ENCODE measurements at regions not wholly inside any gene's neighbourhood (a gene's known extent, or its start where the extent isn't known, plus 50 kb on each side); places are given as distances from the start of the nearest gene placed in this dataset.

DNA sequence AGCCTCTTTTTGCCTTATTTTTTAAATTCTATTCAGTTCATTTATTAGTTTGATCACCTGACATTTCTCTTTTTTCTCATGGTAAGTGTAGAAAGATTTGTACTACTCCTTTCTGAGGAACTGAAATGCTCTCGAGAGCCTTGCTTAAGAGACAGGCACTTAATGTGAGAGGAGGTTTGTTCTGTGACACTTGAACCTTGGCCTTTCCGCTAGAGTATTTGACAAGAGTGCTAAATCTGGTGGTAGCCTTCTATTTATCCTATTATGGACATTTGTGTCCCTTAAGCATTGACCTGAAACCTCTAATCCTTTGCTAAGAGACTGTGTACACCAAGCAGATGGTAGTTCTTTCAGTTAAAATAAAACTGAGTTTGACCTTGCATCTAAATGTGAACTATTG lies 805.0 kb upstream of the PTPRD start:
- H3K27ac ChIP-seq: no peak overlapping the region

DNA sequence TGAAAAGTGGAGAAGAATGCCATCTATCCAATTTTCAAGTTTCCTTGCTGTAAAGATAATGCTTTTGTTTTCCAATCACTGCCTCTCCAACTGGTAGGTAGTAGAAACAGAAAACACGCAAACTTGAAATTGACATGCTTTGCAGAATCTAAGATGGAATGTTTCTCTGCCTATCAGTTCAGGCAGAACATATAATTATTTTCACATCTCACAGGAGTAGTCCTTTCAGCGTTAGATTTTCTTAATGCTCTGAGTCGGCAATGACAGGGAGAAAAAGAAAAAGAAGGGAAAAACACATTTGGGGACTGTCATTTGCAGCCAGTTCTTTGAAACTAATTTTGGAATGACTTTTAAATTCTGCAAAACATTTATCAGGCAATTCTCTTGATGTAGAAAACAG lies 818.7 kb upstream of the PTPRD start:
- DNase-seq (ENCODE audit: low read depth, low spot score): no peak
- no peak overlapping the region for H3K27ac ChIP-seq

More for the DNA sequence above, 805.0 kb upstream of the PTPRD start:
- DNase-seq (ENCODE audit: low read depth, low spot score): no peak

DNA sequence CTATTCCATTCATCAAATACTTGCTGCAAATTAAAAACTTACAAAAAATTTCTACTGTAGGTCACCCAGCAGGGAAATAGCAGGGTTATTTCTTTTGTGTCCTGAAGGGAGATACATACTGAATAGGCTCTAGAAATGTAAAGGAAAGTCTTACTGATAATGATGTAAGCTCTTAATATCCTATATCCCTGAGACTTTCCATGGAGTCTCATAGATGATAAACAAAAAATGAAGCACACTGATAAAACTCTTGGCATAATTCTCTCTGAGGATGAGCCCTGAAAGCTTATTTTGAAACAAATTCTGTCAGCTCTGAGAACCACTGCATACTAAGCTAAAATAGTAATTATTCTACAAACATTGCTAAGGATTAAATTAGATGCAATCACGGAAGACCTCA lies 819.6 kb upstream of the PTPRD start:
- no peak for DNase-seq (ENCODE audit: low read depth, low spot score)
- H3K27ac ChIP-seq: no peak overlapping the region

DNA sequence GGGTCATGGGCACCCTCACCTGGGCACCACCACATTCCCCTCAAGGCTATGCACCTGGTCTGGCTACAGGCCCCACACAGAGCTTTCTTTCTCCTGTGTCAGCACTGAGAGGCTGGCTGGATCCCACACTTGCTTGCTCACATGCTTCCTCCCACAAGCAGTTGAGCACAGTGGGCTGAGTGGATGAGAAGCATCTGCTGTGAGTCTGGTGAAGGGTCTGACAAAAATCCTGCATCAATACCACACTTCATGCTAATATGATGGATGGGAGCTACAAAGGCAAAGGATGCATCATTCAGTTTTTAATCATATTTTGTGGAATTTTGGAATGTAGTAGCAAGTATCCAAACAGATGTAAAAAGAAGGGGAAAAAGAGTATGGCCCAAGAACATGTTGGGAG lies 830.8 kb upstream of the PTPRD start:
- no peak for DNase-seq (ENCODE audit: low read depth, low spot score)

GRCh38 chr9:11457825-11458790 lies 845.3 kb upstream of the PTPRD start:
- H3K27ac ChIP-seq: no peak overlapping the region
- DNase-seq (ENCODE audit: low read depth, low spot score): no peak

More for the DNA sequence above, 830.8 kb upstream of the PTPRD start:
- H3K27ac ChIP-seq: no peak overlapping the region

GRCh38 chr9:11469745-11470144 lies 856.9 kb upstream of the PTPRD start:
- no peak for DNase-seq (ENCODE audit: low read depth, low spot score)

GRCh38 chr9:11471321-11471720 lies 858.5 kb upstream of the PTPRD start:
- DNase-seq (ENCODE audit: low read depth, low spot score): no peak
- H3K27ac ChIP-seq: no peak overlapping the region

More at GRCh38 chr9:11469745-11470144, 856.9 kb upstream of the PTPRD start:
- no peak overlapping the region for H3K27ac ChIP-seq

GRCh38 chr9:11500780-11501179 lies 888.0 kb upstream of the PTPRD start:
- no peak for DNase-seq (ENCODE audit: low read depth, low spot score)
- no peak overlapping the region for H3K27ac ChIP-seq

GRCh38 chr9:11506980-11507379 lies 894.2 kb upstream of the PTPRD start:
- H3K27ac ChIP-seq: no peak overlapping the region
- no peak for DNase-seq (ENCODE audit: low read depth, low spot score)

GRCh38 chr9:11537566-11537965 lies 924.8 kb upstream of the PTPRD start:
- no peak for DNase-seq (ENCODE audit: low read depth, low spot score)
- no peak overlapping the region for H3K27ac ChIP-seq

GRCh38 chr9:11542781-11543180 lies 930.0 kb upstream of the PTPRD start:
- no peak overlapping the region for H3K27ac ChIP-seq

DNA sequence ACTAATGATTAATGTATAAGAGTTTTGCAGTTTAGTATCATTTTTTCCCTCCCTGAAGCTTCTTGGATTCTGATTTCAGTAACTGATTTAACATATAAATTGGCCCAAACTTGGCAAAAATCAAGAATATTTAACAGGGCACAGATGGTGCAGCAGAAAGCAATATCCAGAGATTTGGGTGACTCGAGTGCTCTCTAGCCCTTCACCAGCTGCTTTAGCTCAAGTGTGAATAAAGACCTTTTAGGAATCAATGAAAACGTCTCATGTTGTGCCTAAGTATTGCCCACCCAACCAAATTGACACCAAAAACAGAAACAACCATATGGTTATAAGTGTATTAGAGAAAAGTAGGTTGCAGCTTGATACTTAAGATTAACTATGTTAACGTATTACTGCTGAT lies 933.4 kb upstream of the PTPRD start:
- no peak for DNase-seq (ENCODE audit: low read depth, low spot score)

More at GRCh38 chr9:11542781-11543180, 930.0 kb upstream of the PTPRD start:
- no peak for DNase-seq (ENCODE audit: low read depth, low spot score)

GRCh38 chr9:11549311-11549794 lies 936.6 kb upstream of the PTPRD start:
- H3K27ac ChIP-seq: no peak overlapping the region
- no peak for DNase-seq (ENCODE audit: low read depth, low spot score)

More for the DNA sequence above, 933.4 kb upstream of the PTPRD start:
- no peak overlapping the region for H3K27ac ChIP-seq

DNA sequence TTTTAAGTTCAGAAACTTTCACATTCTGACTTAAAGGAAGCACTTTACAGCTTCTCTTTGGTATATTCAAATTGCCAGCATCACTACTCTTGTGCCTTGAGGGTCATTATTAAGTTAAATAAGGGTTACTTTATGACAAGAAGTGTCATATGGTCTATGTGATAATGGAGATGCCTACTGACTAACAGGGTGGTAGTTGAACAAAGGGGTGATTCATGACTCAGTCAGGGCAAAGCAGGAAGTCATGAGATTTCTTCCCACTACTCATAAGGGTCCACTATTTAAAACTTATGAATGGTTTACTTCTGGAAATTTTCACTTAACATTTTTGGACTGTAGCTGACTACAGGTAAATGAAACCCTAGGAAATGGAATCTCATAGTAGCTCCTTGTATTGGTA lies 938.3 kb upstream of the PTPRD start:
- no peak overlapping the region for H3K27ac ChIP-seq
- DNase-seq (ENCODE audit: low read depth, low spot score): no peak

DNA sequence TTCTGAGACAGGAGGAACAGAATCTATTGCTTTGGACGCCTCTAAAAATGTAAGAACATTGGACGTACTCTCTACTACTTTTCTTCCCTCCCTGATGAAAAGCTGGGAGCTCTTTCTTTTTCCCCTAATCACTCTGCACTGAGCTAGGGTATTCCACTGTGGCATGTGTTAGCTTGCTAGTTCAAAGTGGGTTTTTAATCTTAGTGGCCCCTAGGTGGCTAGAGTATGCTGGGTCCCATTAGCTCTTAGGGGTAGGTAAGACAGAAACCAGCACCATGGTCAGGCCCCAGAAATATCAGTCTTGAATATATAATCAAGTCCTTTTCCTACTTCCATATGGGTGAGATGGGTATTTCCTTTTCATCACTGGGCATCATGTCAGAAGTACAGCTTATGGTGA lies 945.2 kb upstream of the PTPRD start:
- no peak overlapping the region for H3K27ac ChIP-seq
- DNase-seq (ENCODE audit: low read depth, low spot score): no peak

DNA sequence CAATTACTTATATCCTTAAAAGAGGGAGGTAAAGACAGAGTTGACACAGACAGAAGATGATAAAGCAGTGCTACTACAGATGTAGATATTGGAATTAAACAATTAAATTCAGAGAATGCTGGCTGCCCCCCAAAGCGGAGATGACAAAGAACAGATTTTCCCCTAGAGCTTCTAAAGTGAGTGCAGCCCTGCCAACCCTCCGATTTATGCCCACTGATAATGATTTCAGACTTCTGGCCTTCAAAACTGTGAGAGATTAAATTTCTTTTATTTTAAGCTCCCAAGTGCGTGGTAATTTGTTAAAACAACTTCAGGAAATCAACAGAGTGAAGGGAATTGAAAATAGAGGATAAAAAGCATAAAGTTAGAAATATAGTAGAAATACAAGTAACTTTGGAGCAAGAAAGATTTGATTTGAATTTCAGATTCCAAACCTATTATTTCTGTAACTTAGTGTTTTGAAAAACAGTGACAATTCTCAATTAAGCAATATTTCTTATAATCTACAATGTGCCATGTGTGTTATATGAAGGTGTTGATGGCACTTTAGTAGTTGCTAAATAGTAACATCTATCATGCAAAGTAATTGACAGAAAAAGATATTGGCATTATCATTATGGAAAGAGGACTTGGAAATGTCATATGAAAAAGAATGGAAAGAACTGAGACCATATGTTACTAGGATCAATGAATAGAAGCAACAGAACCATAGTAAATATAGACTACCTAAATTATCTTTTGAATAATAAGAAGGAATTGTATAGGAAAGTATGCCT lies 946.4 kb upstream of the PTPRD start:
- no peak overlapping the region for H3K27ac ChIP-seq
- no peak for DNase-seq (ENCODE audit: low read depth, low spot score)

- H3K27ac ChIP-seq: no peak overlapping the region
- DNase-seq (ENCODE audit: low read depth, low spot score): no peak
Observed at GRCh38 chr9:11577522-11577921, 964.7 kb upstream of the PTPRD start.

GRCh38 chr9:11595756-11596155 lies 983.0 kb upstream of the PTPRD start:
- no peak for DNase-seq (ENCODE audit: low read depth, low spot score)
- no peak overlapping the region for H3K27ac ChIP-seq

DNA sequence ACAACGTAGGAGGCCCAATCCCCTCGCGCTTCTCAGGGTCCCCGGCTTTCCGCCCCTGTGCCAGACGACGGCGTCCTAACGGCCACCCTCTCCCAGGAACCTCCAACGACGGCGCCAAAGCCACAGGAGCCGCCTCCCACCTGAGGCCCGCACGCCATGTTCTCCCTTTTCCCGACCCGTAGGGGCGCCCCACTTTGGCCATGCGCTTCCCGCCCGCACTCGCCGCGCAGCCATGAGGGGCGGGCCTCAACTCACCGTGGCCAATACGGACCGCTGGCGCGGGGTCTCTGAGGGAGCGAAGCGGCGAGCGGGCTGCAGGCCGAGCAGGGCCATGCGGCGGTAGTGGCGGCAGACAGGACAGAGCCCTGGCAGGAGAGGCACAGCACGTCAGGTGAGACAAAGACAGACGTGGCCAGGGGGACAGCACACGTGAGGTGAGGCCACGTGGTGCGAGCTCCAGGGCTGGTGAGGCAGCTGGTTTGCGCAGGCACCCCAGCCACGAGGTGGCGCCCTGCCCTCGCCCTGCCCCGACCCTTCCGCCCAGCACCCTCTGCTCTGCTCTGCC lies 1005.5 kb upstream of the PTPRD start:
- no peak for DNase-seq (ENCODE audit: low read depth, low spot score)
- no peak overlapping the region for H3K27ac ChIP-seq

DNA sequence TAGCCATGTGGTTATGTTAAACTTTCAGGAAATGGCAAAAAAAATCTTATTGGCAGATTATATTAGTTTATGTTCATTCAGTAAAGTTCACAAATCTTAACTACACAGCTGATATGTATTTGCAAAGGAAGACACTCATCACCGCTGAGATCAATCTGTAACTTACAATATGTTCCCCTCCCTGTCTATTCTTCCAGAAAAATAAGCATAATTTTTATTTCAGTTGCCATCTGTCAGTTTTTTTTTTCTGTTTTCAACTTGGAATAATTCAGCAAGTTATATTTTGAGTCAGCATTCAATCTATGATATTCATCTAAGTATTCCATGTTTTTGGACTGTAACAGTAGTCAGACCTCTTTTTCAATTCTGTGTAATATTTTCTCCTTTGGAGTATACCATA lies 1019.9 kb upstream of the PTPRD start:
- no peak overlapping the region for H3K27ac ChIP-seq
- no peak for DNase-seq (ENCODE audit: low read depth, low spot score)

DNA sequence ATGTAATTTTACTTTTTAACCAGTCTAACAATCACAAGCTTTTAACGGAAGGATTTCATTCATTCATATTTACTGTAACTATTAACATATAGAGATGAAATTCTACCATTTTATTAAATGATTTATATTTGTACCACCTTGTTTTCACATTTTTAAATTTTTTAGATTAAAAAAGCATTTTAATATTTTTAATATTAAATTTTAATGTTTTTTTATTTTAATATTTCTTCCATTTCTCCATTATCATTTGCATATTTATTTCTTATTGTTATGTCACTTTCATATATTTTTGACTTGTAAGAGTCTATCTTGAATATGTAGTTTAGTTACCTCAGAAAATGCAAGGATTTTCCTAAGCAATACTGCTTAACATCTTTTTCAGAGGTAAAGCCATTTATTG lies 1034.0 kb upstream of the PTPRD start:
- H3K27ac ChIP-seq: no peak overlapping the region
- DNase-seq (ENCODE audit: low read depth, low spot score): no peak

All from epithelial cell of prostate (primary cell).